Nephron (organoid): ENCODE measurements at regions not wholly inside any gene's neighbourhood (a gene's known extent, or its start where the extent isn't known, plus 50 kb on each side); places are given as distances from the start of the nearest gene placed in this dataset.

Source experiments
- H3K27ac Mint-ChIP-seq, 3 experiments: 2 replicates each; pipeline ENCODE4 v1.8.0; 2020; ENCODE audit warnings: mixed read lengths in 3 of 3, mild to moderate bottlenecking in 2 of 3, moderate library complexity in 1 of 3
- H3K27me3 Mint-ChIP-seq: 2 replicates; pipeline ENCODE4 v1.8.0; 2021; ENCODE audit warnings: low read depth, mild to moderate bottlenecking, moderate library complexity, mixed read lengths
- H3K36me3 Mint-ChIP-seq: 2 replicates; pipeline ENCODE4 v1.8.0; 2020; ENCODE audit warnings: low read depth, mixed read lengths
- H3K4me1 Mint-ChIP-seq: 2 replicates; pipeline ENCODE4 v1.8.0; 2020; ENCODE audit warnings: mixed read lengths
- H3K4me3 Mint-ChIP-seq, 3 experiments: 2 replicates each; pipeline ENCODE4 v1.8.0; 2020; ENCODE audit warnings: mild to moderate bottlenecking in 3 of 3, mixed read lengths in 3 of 3, moderate library complexity in 2 of 3
- H3K9me3 Mint-ChIP-seq: 2 replicates; pipeline ENCODE4 v1.8.0; 2020; ENCODE audit warnings: mixed read lengths
- TF ChIP-seq, protein P1 (sequence below), 3 experiments: fragments of 200-600 bp; sonication (generic); IDR thresholded peaks; one replicate each; pipeline ENCODE4 v1.5.0; 2021; ENCODE audit warnings: antibody characterized with exemption in 3 of 3; ENCODE audit not compliant: unreplicated experiment in 3 of 3

DNA sequence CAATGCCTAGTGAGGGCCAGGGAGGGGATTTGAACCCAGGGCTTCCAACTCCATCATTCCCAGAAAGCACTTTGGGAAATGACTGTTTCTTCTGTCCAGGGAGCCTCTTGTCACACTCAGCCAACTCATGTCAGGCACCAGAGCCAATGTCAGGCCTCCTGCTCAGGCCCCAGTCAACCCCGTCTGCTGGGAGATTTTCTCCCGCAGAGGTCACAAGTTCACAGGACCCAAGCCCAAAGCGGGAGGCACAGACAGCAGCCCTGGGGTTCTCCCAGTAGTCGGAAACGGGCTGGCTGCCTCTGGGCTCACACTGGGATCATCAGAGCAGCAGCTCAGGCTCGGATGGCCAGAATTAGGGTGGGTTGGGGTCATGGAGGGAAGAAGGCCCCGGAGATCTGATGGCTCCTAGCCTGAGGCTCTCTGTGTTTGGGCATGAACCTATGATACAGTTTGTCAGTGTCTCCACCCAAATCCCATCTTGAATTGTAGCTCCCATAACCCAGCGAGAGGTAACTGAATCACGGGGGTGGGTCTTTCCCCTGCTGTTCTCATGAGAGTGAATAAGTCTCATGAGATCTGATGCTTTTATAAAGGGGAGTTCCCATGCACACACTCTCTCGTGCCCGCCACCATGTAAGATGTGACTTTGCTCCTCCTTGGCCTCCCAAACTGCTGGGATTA lies 255.5 kb downstream of the PARN start:
- TF ChIP-seq, protein P1, sequence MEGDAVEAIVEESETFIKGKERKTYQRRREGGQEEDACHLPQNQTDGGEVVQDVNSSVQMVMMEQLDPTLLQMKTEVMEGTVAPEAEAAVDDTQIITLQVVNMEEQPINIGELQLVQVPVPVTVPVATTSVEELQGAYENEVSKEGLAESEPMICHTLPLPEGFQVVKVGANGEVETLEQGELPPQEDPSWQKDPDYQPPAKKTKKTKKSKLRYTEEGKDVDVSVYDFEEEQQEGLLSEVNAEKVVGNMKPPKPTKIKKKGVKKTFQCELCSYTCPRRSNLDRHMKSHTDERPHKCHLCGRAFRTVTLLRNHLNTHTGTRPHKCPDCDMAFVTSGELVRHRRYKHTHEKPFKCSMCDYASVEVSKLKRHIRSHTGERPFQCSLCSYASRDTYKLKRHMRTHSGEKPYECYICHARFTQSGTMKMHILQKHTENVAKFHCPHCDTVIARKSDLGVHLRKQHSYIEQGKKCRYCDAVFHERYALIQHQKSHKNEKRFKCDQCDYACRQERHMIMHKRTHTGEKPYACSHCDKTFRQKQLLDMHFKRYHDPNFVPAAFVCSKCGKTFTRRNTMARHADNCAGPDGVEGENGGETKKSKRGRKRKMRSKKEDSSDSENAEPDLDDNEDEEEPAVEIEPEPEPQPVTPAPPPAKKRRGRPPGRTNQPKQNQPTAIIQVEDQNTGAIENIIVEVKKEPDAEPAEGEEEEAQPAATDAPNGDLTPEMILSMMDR (IDR thresholded peaks at IDR 0.05; ENCODE audit: unreplicated experiment in 3 of 3), result no peak
- peaks cover 16% of the 10 kb centered on the region for H3K4me1 Mint-ChIP-seq
- no peaks in the 10 kb centered on the region for H3K9me3 Mint-ChIP-seq
- H3K27ac Mint-ChIP-seq, result no peak overlapping the region
- H3K4me3 Mint-ChIP-seq, result no peak overlapping the region
- peaks cover 6% of the 10 kb centered on the region for H3K27me3 Mint-ChIP-seq
- no peaks in the 10 kb centered on the region for H3K36me3 Mint-ChIP-seq

DNA sequence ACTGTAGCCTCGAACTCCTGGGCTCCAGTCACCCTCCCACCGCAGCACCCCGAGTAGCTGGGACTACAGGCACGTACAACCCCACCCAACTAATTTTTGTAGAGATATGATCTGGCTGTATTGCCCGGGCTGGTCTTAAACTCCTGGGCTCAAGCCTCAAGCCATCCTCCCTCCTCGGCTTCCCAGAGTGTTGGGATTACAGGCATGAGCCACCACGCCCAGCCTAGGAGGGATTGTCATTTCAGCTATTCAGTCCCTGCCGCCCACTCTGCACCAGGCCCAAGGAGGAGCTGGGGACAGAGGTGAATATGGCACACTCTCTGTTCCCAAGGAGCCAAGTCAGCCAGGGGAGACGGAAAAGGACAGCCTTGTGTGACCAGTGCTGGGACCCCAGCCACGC lies 256.2 kb downstream of the PARN start:
- Mint-ChIP-seq H3K27ac (no peak overlapping the region), H3K9me3 (no peaks in the 10 kb centered on the region), H3K4me1 (peaks cover 16% of the 10 kb centered on the region), H3K36me3 (no peaks in the 10 kb centered on the region), H3K27me3 (peaks cover 6% of the 10 kb centered on the region), H3K4me3 (no peak overlapping the region)
- TF ChIP-seq, protein P1 (IDR thresholded peaks at IDR 0.05; ENCODE audit: unreplicated experiment in 3 of 3), result no peak

DNA sequence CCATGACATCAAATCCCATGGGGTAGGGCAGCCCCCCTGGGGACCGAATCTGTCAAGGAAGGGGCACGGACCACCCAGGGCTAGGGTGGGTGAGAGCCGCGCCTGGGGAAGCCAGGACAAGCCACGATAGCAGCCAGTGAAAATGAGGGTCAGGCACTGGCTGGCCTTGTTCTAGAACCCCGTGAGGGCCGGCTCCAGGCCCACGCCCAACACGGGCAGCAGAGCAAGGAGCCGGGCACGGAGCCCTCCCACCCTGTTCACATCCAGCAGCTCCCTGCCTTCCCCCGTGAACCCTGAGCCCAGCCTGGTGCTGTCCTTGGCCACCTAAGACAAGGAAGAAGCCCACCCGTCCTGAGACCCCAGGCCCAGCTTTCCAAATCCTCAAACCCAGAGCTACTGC lies 256.7 kb downstream of the PARN start:
- Mint-ChIP-seq H3K9me3 (no peaks in the 10 kb centered on the region), H3K4me1 (peaks cover 15% of the 10 kb centered on the region), H3K4me3 (no peak overlapping the region), H3K36me3 (no peaks in the 10 kb centered on the region), H3K27me3 (peaks cover 6% of the 10 kb centered on the region), H3K27ac (no peak overlapping the region)
- TF ChIP-seq, protein P1 (IDR thresholded peaks at IDR 0.05; ENCODE audit: unreplicated experiment in 3 of 3), result no peak

DNA sequence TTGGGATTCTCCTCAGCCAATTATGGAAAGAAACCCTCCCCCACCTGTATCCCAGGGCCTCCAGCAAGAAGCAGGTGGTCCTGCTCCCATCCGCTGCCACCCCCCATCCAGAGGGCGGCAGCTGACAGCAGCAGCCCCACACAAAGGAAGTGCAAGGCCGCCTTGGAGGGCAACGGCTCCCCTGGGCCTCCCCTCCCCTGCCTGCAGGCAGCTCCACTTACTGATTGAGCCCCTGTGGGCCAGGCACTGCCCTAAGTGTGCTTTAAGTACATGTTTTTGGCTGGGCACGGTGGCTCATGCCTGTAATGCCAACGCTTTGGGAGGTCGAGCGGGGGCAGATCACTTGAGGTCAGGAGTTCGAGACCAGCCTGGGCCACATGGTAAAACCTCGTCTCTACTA lies 257.6 kb downstream of the PARN start:
- Mint-ChIP-seq H3K4me3 (no peak overlapping the region), H3K27me3 (peaks cover 6% of the 10 kb centered on the region), H3K27ac (no peak overlapping the region), H3K4me1 (peaks cover 10% of the 10 kb centered on the region), H3K9me3 (no peaks in the 10 kb centered on the region), H3K36me3 (no peaks in the 10 kb centered on the region)
- TF ChIP-seq, protein P1 (IDR thresholded peaks at IDR 0.05; ENCODE audit: unreplicated experiment in 3 of 3), result no peak

DNA sequence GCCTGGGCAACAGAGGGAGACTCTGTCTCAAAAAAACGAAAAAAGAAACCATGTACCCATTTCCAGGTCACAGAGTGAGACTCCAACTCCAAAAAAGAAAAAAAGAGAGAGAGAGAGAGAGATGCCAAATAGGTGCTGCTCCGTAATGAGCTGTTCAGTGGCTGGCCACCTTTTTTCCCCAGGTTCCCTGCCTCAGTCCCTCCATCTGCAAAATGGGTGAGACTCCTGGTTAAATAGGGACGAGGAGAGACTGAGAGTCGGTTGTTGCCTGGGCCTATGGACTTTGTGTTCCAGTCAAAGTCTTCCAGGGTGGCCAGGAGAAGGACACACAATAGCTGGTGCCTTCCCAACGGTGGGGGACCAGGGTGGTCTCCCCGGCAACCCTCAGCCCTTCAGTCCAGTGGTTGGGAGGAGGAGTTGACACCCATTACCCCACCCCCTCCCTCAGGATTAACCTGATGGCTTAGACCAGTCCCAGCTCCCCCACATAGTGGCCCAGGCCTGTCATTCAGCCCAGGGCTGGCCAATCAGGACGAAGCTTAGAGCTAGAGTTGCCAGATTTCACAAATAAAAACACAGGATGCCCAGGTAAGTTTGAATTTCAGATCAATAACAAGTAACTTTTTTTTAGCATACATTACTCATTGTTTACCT lies 258.2 kb downstream of the PARN start:
- no peaks in the 10 kb centered on the region for H3K36me3 Mint-ChIP-seq

More for the DNA sequence above, 258.2 kb downstream of the PARN start:
- H3K9me3 Mint-ChIP-seq, result no peaks in the 10 kb centered on the region
- H3K27ac Mint-ChIP-seq, result no peak overlapping the region
- TF ChIP-seq, protein P1 (IDR thresholded peaks at IDR 0.05; ENCODE audit: unreplicated experiment in 3 of 3), result no peak
- H3K4me1 Mint-ChIP-seq, result peaks cover 10% of the 10 kb centered on the region
- H3K4me3 Mint-ChIP-seq, result no peak overlapping the region
- H3K27me3 Mint-ChIP-seq, result peaks cover 6% of the 10 kb centered on the region
